ENCODE measurements at regions not wholly inside any gene's neighbourhood (a gene's known extent, or its start where the extent isn't known, plus 50 kb on each side); places are given as distances from the start of the nearest gene placed in this dataset.

DNA sequence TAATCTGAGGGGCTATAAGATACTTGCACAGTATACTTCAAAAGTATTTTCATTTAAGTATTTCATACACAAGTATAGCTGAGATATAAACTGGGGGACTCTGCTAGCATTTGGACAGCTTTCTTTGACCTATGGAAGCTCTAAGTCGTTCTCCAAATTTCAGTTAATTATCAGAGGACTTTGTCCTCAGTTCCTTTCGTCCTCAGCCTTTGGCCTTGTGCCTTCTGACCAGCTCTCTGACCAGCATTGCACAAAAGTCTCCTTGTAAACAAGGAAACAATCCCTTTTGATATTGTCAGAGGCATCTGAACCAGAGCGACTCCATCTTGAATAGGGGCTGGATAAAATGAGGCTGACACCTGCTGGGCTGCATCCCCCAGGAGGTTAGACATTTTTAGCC is 464.0 kb upstream of the FAM241A start:
- no peak for DNase-seq

DNA sequence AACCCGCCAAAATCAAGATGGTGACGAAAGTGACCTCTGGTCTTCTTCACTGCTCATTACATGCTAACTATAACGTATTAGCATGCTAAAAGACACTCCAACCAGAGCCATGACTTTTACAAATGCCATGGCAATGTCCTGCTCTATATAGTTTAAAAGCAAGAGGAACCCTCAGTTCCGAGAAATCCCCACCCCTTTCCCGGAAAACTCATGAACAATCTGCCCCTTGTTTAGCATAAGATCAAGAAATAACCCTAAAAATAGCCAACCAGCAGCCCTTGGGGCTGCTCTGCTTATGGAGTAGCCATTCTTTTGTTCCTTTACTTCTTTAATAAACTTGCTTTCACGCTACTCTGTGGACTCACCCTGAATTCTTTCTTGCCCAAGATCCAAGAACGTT is 463.5 kb upstream of the FAM241A start:
- no peak for DNase-seq

DNA sequence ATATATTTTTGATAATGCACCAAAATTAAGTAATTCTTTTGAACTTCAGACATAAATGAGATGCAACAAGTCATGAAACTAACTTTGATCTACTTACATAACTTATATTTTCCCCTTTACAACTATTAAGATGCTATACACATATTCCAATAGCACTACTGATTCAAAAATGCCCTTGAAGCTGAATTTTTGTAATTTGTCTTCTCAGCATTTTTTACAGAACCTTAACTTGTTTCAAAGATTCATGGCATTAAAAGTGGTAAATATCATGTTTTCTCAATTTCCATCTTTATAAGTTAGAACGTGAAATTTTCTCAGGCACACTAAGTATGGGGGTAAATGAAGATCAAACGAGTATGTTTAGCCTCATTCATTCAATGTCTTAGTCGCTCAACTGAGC is 460.0 kb upstream of the FAM241A start:
- DNase-seq, result no peak

DNA sequence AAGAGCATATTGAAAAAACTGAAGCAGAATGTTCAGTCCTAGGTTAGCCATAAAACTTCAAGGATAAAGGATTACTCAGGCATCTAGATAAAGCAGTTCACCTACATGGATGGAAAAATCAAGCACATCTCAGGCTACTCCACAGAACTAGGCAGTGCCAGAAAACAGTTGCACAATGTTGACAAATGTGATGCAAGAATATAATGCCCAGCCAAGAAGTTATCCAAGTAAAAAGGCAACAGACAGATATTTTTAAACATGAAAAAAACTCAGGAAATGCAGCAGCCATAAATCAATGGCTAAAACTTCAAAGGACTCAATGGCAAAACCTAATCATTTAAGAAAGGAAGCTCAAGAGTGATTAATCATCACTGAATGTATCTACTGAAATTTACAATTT is 456.0 kb upstream of the FAM241A start:
- DNase-seq, result no peak

DNA sequence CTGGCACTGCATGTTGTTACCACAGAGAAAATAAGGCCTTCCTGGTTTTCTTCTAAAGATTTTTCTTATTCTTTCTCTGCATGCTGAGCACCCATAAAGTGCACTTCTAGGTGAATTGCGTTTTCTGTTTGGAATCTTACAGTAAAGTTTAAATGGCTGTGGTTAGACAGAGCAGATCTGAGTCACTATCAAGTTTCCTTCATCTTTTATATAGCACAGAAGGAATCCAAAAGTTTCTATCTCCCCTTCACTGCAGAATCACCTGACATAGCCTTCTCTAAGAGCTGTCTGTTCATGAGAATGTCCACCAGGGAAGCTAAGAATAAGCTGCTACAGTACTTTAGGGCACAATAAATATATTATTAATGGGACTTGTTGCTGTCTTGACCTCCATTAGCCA is 455.5 kb upstream of the FAM241A start:
- no peak for DNase-seq

DNA sequence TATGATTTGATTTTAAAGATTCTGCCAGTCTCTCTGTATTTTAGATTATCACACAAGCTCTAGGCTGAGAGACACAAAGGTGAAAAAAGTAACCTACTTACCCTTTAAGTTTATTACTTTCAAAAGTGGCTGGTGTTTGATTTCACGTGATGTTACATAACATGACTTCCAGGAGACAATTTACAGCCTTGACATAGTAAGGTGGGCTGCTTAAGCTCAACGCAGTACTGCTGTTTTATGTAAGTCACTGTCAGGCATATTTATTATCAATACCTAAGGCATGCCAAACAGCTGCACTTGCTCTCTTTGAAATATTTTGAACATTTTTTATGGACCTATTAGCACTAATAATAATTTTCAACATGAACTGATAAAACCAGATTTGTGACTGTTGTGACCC is 451.5 kb upstream of the FAM241A start:
- no peak for DNase-seq

DNA sequence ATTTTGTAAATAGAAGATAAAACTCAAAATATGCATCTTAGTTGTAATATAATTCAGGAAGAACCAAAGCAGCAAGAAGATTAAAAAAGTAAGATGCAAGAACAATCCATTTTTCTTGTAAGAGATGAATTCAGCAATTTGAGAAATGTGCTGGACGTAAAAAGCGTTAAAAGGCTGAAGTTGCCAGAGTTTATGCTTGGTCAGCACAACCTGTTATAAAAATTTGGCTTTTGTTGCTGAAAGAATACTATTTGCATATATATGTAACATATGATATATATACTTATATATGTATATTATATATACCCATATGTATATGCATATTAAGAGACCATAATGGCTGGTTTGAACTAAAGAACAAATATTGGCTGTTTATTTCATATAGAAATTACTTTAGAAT is 449.6 kb upstream of the FAM241A start:
- no peak for DNase-seq

DNA sequence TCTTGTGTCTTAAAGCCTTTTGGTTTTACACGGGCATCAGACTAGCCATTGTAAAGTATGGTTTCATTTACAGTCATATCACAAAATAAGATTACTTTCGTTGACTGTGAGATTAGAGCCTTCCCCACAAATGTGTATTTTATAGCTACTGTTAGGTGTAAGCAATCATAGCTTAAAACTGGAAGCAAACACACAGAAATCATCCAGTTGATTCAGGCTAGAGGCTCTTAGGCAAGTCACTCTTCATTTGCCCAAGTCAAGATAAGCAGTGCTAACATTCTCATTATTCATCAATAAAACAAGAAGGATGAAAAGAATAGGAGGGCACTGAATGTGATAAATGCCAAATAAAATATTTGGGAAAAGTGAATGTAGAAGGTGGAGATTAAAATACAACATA is 448.7 kb upstream of the FAM241A start:
- DNase-seq, result no peak

DNA sequence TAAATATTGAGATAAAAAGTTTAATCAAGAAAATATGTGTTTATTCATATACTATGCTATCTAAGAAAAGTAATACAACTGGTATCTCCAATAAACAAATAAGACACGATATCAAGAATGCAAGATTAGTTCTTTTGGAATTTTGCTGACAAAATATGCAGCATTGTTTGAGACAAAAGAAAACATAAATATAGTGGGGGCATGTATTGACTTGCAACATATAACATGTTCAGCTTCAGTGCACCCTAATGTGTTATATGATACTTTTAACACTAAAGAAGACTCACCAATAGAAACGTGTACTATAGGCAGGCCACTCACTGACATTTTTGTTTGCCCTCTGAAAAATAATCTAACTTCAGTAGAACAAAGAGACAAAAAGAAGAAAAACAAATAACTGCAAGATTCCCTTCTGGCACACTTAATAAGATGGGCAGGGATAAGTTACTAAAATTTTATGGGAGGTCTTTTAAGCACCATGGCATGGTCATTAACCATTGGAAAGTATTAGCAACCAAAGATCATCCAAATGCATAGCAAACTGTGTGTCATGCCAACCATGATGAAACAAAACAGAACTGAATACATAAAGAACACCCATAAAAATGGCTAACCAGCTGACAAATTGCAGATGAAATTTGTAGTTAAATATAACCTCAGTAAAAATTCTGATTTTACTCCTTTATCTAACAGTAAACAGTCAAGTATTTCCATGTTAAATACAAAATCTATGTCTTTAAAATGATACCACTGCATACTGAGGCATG is 447.9 kb upstream of the FAM241A start:
- no peak for DNase-seq

DNA sequence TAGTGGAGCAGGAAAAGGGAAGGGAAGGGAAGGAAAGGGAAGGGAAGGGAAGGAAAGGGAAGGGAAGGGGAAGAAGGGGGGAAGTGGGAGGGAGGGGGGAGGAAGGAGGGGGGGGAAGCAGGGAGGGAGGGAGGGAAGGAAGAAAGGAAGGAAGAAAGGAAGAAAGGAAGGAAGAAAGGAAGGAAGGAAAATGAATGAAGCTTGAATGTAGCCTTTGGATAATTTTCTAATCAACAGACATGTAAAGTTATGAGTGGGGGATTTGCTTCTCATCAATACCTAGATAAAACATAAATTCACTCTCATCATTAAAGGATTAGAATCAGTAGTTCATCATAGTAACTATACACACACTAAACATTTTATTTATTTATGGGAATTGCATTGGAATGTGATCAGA is 446.9 kb upstream of the FAM241A start:
- no peak for DNase-seq

DNA sequence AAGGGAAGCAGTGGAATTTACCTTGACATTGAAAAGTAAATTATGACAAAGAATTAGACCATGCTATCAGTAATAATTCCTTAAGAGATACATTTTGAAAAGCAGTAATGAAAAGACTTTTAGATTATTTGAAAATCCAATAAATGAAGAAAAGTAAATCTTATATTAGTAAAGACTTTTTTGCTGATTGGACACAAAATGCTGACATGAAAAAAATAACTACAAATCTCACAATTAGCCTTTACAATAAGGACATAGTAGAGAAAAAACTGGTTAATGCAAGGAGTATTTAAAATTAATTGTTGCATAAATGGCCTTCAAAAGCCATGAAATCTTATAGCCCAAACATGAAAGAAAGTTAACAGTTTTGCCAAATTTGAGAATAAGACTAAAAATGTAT is 446.1 kb upstream of the FAM241A start:
- no peak for DNase-seq

DNA sequence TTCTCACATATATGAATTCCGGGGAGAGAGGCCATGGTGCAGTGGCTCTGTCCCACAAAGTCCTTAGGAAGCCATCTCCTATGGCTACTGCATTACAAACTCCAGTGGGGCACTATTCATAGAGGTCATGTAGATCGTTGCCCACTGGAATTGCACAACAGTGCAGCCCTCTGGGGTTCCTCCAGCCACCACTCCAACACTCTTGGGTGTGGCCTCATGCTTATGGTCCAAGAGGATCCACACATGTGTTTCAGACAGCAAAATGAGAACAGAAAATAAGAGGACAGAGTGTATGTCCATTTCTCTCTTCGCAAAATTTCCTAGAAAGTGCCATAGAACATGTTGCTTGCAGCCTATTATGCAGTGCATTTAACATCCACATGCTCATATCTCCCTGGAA is 444.2 kb upstream of the FAM241A start:
- no peak for DNase-seq

DNA sequence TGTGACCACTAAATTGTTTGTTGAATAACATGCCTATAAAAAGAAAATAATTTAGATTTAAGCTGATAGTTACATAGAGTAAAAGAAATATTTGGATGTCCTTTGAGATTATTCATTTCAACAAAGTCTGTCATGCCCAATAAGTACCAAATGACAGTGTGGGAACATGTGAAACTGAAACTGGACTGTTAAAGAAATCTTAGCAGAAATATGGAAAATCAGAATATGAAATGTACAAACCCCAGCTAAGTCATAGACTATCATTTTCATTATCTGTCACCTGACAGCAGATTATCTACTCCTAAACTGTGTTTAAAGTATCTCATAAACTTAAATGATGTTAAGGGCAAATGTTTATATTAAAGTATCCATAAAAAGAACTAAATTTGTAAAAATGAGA is 437.8 kb upstream of the FAM241A start:
- DNase-seq, result no peak

DNA sequence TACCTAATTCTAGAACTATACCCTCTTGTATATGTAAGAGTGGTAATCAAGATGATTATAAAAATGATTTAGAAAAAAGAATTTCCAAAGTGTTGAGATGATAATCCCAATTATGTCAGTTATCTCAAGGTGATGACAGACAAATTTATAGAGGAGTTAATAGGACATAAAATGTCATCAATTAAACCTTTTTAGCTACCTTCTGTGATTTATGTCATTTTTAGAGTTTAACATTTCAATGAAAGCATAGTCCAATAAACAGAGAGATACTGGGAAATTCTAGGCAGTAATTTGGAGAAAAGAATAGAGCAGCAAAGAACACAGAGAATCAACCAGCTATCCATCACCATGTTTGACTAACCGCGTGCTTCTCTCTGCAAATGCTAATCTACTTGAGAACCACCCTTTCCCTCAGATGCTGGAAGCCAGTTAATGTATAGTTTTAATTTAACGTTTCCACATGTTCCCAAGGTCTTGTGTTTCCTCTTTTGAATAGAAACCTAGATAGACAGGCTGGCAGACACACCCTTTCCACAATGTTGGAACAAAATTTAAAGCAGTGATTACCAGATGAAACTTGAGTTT is 433.1 kb upstream of the FAM241A start:
- no peak for DNase-seq

DNA sequence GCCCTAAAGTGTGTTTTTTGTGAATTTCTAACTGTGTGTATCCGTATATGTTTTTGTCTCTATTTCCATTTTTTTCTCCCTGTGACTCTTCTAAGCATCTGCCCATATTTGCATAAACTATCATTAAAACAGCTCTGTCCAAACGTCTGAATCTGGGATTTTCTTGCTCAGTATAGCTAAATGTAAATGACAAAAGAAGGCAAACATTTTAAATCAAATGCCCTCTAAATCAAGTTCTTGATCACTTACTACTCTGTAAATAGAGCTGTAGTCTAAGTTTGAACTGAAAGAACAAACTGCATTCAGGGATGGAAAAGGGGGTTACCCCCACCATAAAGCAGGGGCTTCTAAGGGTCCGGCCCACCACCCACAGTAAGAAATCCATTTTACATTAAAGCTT is 432.0 kb upstream of the FAM241A start:
- DNase-seq, result no peak

DNA sequence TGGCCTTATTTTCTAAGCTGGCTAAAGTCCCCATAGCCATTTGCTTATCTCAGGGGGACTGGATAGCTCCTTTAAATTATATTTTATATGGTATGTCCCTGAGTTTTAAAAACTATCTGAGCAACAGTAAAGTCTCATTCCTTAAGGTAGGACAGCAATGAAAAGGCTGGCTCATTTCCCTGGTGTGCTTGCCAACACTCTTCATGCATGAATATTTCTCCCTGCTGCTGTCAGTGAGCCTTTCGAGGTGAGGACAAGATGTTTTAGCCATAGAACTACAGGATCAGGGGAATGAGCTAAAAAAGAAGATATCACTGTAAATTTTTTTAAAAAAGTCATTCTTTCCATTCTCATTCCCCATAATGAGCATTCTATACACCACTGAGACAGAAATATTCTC is 427.3 kb upstream of the FAM241A start:
- DNase-seq, result no peak

DNA sequence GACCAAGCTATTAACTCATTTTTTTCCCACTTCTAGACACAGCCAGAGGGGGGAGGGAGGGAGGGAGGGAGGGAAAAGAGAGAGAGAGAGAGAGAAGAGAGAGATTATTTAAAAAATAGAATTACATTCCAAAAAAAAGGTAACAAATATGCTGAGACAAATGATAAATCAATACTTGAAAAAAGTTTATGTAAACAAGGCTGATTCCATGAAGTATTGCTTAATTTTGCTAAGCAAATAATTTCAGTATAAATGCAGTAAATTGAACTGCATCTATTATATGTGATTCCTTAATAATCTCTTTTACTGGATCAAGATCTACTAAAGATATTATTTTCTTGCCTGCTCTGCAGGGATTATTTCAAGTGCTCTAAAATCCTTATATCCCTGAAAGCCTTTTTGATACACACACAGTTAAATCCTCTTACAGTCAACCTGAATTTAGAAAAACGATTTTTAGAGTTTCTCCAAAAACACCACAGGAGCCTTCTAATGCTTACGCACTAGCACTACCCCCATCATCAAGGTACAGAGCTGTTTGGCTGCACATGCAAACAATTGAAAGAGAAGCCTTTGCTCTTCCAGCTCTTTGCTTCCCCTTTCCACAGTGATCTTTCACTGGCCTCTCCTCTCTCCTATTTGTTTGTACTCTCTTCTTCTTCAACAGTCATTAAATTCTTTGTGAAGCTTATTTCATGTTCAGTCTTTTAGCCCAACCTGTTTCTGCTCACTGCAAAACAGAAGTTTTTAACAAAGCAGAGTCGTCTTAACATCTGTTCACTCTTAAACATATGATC is 426.3 kb upstream of the FAM241A start:
- no peak for DNase-seq

DNA sequence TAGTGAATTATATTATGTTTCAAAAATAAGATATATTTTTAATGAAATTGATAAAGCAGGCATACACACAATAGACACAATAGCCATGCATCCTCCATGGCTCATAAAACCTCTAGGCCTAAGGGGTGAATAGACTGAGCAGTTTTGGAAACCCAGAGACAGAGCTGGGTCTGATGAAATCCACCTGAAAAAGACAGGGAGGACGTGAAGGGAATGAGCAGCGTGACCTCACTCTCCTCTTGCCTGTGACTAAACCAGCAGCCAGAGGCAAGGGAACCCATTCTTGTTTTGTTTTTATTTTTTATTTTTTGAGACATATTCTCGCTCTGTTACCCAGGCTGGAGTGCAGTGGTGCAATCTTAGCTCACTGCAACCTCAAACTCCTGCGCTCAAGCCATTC is 424.4 kb upstream of the FAM241A start:
- no peak for DNase-seq

DNA sequence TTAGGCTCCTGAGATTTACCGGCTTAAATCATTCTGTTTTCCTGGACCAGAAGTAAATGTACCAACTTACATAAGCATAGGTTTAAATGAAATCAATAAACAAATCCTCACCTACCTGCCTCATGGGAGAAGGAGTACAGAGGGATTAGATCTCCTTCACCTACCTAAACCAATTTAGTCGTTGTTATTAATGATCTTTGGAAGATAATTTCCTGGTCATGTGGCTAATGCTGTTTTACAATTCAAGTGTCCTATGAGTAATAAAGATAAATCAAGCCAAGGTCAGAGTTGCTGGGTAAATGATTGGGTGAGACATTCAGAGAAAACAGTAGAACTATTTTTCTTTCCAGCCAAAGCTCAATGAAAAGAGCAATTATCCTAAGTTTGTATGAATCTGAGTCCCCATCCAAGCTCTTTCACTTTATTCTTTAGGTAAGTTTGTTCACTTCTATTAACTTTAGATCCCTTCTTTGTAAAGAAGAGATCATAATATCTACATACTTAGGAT is 423.0 kb upstream of the FAM241A start:
- no peak for DNase-seq

DNA sequence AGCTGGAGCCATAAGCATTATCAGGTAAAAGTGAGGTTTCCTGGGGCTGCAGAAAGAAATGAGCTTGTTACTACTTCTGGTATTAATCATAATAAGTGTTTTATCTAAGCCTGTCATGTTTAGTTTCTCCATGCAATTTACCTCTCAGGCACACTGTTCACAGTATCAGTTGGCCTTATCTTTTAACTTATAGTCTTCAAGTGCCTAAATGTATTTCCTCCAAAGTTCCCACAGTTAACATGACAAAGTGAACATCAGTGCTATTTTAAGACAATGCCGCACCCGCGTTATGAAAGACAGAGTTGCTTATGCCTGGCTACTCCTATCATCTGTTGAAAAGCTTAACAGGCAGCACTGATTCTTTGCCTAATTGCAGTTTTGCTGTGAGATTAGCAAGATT is 408.7 kb upstream of the FAM241A start:
- DNase-seq, result no peak

DNA sequence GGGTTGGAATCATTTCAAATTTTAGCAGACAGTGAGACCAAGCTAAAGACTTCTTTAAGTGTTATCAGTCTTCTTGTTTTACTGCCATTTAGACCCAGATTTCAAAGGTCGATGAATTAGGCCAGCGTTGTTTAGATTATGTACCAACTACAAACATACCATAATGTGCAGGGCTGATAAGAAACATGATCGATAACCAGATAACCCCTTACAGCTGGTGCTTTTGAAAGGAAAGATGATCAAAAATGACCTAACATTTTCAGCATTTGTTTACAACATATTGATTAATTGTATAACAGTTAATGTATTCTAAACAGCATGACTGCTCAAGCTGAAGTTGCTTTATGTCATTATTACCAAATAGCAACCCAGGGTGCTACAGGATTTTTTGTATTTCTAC is 400.4 kb upstream of the FAM241A start:
- DNase-seq, result no peak

DNA sequence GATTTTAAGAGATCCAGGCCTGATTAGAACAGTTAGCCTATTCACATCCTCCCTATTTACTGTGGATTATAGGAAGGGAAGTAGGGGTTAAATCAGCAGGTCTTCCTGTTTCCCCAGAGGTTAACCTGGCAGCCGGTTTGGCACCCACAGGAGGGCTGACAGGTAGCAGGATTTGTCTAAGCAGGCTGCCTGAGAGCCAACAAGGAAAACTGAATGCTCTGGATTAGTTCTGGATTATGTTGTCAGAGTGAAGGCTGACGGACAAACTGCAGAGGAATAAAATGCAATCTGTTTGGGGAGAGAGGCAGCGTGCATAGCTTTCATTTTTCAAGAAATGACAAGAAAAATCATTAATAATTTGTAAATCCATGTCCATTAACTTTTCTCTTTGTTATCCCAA is 397.1 kb upstream of the FAM241A start:
- no peak for DNase-seq

DNA sequence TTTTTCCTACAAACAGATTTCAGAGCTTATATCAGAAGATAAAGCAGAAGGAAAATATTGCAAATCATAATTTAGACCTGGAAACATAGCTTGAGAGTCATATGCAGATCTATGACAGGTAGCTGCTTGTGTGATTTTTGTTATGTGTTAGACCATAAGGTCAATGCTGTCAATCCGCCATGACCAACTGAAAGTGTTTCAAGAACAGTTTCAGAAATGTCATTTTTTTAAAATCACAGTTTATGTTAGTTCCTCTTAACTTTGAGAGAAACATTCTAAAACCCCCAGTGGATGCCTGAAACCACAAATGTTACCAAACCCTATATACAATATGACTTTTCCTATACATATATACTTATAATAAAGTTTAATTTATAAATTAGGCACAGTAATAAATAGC is 391.3 kb upstream of the FAM241A start:
- no peak for DNase-seq

DNA sequence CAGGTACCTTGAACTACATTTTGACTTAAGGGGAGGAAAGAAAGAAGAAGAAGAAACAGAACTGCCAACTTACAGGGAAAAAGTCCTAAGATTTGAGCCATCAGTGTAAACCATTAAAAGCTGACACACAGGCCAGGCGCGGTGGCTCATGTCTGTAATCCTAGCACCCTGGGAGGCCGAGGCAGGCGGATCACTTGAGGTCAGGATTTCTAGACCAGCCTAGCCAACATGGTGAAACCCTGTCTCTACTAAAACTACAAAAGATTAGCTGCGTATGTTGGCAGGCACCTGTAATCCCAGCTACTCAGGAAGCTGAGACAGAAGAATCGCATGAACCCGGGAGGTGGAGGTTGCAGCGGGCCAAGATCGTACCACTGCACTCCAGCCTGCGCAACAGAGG is 389.7 kb upstream of the FAM241A start:
- no peak for DNase-seq
